C4-2B (cell line): ENCODE measurements at regions not wholly inside any gene's neighbourhood (a gene's known extent, or its start where the extent isn't known, plus 50 kb on each side); places are given as distances from the start of the nearest gene placed in this dataset.
A peak's percentile ranks its signal among the peaks of the same experiment; 100 is the strongest.

ENCODE experiments used
- H3K27ac ChIP-seq: fragments of 450-650 bp; 2 replicates; pipeline ENCODE4 v1.5.1; 2017
- CTCF ChIP-seq: fragments of 450-650 bp; conservative IDR thresholded peaks from 2 replicates; pipeline ENCODE4 v1.5.1; 2017; ENCODE audit warnings: mild to moderate bottlenecking
- ZFX ChIP-seq: fragments of 450-650 bp; IDR thresholded peaks from 2 replicates; pipeline ENCODE4 v1.6.1; 2017

GRCh38 chr7:34222722-34223121 lies 317.4 kb downstream of the BMPER start:
- TF ChIP-seq CTCF (no peak), ZFX (no peak)
- no peak overlapping the region for H3K27ac ChIP-seq

- TF ChIP-seq CTCF (no peak), ZFX (no peak)
- no peak overlapping the region for H3K27ac ChIP-seq
Observed at GRCh38 chr7:34224281-34224680, 318.9 kb downstream of the BMPER start.

- no peak for TF ChIP-seq ZFX
- no peak for TF ChIP-seq CTCF
- no peak overlapping the region for H3K27ac ChIP-seq
Observed at GRCh38 chr7:34225193-34225592, 319.9 kb downstream of the BMPER start.

GRCh38 chr7:34227525-34227924 lies 322.2 kb downstream of the BMPER start:
- no peak overlapping the region for H3K27ac ChIP-seq
- no peak for TF ChIP-seq CTCF
- no peak for TF ChIP-seq ZFX

GRCh38 chr7:34235101-34235500 lies 329.8 kb downstream of the BMPER start:
- peak overlapping the region; percentile 97 for H3K27ac ChIP-seq

GRCh38 chr7:34236057-34236456 lies 330.7 kb downstream of the BMPER start:
- no peak for TF ChIP-seq CTCF
- no peak for TF ChIP-seq ZFX
- H3K27ac ChIP-seq: peak overlapping the region; percentile 97

GRCh38 chr7:34236839-34237492 lies 331.6 kb downstream of the BMPER start:
- TF ChIP-seq CTCF: no peak
- no peak for TF ChIP-seq ZFX
- peak overlapping the region; percentile 97; the same call in 1 of the 2 replicates for H3K27ac ChIP-seq

- peak overlapping the region; percentile 97 for H3K27ac ChIP-seq
- TF ChIP-seq ZFX: no peak
- no peak for TF ChIP-seq CTCF
Observed at GRCh38 chr7:34237493-34237849, 332.1 kb downstream of the BMPER start.
